KOPT-K1 (cell line): ENCODE measurements at regions not wholly inside any gene's neighbourhood (a gene's known extent, or its start where the extent isn't known, plus 50 kb on each side); places are given as distances from the start of the nearest gene placed in this dataset.

Experiments
- H3K27ac ChIP-seq: fragments of 200-600 bp; sonication (generic); 2 replicates; pipeline ENCODE4 v1.5.1; 2016; ENCODE audit warnings: antibody characterized with exemption, mild to moderate bottlenecking, low read depth, low read length; ENCODE audit not compliant: poor library complexity, severe bottlenecking
- H3K36me3 ChIP-seq: fragments of 200-600 bp; sonication (generic); 2 replicates; pipeline ENCODE4 v1.5.1; 2017; ENCODE audit warnings: antibody characterized with exemption, mild to moderate bottlenecking, low read length, moderate library complexity; ENCODE audit not compliant: insufficient read depth
- H3K9me3 ChIP-seq: fragments of 200-600 bp; sonication (generic); 2 replicates; pipeline ENCODE4 v1.5.1; 2017; ENCODE audit warnings: antibody characterized with exemption, low read length, mild to moderate bottlenecking; ENCODE audit not compliant: insufficient read depth, poor library complexity, severe bottlenecking

DNA sequence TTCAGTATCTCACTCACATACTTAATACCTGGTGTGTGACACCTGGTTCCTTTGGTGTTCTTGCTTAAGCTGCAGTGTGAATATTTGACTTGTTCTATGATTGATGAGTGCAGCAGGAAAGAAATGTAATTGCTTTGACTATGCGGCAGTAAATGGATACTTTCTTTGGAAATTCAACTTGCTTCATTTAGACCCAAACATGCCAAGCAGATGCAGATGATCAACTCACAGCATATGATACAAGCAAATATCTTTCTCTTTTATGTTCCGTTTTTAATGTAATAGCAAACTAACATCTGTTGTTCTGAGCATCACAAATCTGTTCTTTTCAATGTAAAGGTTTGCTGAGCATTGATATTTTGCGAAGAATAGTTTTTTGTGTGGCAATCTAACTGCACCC lies 549.5 kb downstream of the C4orf33 start:
- H3K9me3 ChIP-seq: peaks cover 12% of the 10 kb centered on the region
- H3K27ac ChIP-seq: no peak overlapping the region
- no peaks in the 10 kb centered on the region for H3K36me3 ChIP-seq

DNA sequence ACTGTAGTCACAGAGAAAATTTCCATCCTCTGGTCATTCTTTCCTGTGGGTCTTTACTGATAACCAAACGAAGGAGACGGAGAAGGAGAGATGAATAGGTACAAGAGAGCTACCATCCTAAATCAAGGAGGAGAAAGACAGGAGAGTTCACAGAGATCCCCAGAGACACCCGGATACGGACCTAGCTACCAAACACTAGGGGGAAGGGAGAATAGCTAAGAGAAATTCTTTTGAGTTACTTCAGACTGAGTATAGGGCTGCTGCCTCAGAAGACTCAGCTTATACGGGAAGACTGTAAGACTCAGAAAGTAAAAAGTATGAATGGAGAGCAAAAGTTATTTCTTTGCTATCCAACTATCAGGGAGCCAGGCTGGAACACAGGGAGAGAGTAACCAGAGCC lies 572.1 kb downstream of the C4orf33 start:
- Histone ChIP-seq H3K36me3 (no peaks in the 10 kb centered on the region), H3K27ac (no peak overlapping the region), H3K9me3 (no peaks in the 10 kb centered on the region)

DNA sequence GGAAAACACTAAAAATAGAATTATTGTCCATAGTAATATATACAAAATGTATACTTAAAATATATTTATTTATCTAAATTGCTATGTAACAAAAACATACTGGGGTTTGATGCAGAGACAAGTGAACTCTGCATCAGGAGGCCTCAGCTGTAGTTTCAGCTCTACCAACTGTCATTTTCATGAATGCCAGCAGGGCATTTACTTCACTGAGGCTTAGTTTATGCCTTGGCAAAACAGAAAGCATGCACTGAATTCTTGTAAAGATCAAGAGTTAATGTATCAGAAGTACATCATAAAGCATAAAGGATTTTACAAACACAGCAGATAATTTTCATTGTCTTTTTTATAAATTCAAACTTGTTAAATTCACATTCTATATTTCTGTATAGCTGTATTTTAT lies 577.0 kb downstream of the C4orf33 start:
- Histone ChIP-seq H3K27ac (no peak overlapping the region), H3K9me3 (peaks cover 14% of the 10 kb centered on the region), H3K36me3 (no peaks in the 10 kb centered on the region)

DNA sequence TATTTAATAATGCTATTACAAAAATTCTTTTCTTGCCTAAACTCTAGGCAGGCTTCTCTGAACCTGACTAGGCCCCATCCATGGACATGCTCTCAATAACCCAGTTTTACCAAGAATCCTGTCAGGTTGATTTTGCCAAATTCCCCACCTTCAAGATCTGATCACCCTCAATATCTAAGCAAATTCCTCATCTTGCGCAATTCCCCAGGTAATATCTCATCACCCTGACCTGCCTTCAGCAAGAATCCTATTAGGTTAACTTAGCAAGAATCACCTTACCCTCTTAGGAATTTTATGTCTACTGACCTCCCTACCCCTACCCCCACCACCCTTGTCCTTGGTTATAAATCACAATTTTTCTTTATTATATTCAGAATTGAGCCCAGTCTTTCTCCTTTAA lies 579.1 kb downstream of the C4orf33 start:
- no peaks in the 10 kb centered on the region for H3K36me3 ChIP-seq
- peaks cover 23% of the 10 kb centered on the region for H3K9me3 ChIP-seq
- H3K27ac ChIP-seq: no peak overlapping the region

DNA sequence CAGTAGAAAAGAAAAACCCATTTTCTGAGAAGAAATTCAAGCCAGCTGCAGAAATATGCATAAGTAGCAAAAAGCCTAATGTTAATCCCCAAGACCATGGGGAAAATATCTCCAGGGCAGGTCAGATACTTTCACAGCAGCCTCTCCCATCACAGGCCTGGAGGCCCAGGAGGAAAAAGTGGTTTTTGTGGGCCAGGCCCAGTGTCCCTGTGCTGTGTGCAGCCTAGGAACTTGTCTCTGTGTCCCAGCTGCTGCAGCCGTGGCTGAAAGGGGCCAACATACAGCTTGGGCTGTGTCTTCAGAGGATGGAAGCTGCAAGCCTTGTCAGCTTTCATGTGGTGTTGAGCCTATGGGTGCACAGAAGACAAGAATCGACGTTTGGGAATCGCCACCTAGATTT lies 581.0 kb downstream of the C4orf33 start:
- Histone ChIP-seq H3K36me3 (no peaks in the 10 kb centered on the region), H3K9me3 (peaks cover 23% of the 10 kb centered on the region), H3K27ac (no peak overlapping the region)

DNA sequence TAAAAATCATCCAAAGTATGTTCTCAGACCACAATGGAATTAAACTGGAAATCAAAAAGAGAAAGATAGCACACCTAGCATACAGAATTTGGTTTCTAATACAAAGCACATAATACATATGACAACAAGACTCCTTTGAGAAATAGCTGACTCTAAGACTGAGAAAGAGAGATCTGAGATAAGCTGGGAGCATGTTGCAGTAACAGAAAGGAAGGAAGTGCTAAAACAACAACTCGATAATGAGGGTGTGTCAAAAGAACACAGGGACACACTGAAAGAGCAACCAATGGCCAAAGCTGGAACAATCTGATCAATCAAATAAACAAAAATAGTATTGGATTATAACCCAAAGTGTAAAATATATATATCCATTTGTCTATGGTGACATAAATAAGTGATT lies 586.6 kb downstream of the C4orf33 start:
- peaks cover 13% of the 10 kb centered on the region for H3K9me3 ChIP-seq
- H3K36me3 ChIP-seq: no peaks in the 10 kb centered on the region
- no peak overlapping the region for H3K27ac ChIP-seq

DNA sequence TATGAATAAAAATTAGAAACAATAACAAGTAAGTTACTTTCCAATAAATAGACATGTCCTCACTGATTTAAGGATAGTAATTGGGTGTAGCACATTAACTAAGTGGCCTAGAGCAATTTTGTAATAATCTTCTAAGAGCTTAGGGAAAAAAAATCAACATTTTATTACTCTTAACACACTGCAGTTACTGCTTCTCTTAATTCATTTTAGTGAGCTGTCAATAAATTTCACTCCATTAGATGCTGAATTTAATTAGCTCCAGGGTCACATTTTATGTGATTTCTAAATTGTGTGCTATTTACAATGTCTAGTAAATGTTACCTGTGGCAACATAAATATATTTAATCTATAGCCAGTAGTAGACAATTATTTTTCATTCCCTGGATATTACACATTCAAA lies 612.0 kb downstream of the C4orf33 start:
- no peaks in the 10 kb centered on the region for H3K9me3 ChIP-seq
- no peak overlapping the region for H3K27ac ChIP-seq
- H3K36me3 ChIP-seq: no peaks in the 10 kb centered on the region

DNA sequence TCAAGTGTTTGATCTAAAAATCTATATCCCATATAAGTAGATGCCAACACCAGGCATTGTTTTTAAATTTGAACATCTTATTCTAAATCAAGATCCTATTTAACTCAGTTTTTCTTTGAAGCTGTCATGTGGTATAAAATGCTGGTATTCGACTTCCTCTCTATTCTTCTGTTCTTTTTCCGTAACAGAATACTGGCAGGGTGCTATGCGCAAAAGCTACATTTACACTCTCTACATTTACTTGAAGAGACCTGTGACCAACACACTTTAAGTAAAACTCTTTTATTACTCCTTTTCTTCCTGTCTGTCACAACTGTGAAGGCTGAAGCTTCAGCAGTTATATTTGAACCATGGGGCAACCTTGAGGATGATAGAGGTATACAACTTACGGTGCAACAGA lies 612.8 kb downstream of the C4orf33 start:
- Histone ChIP-seq H3K27ac (no peak overlapping the region), H3K36me3 (no peaks in the 10 kb centered on the region)

DNA sequence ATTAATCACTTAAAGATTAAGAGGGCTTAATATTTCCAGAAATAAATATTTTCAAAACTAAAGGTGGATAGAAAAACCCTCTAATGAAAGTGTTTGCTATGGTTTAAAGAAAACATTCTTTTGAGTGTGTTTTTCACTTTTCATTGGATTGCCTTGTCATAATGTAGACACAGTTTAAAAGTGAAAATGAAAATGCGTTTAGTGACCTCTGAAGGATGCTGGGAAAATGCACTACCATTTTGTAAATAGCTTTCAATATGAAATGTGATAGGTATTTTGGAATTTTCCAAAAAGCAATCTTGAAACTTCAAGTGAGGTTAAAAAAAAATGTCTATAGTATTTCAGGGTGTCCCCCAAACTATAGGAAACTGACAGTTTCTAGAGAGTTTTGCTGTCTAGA lies 642.2 kb downstream of the C4orf33 start:
- no peaks in the 10 kb centered on the region for H3K36me3 ChIP-seq
- no peaks in the 10 kb centered on the region for H3K9me3 ChIP-seq

More for the DNA sequence above, 612.8 kb downstream of the C4orf33 start:
- H3K9me3 ChIP-seq: no peaks in the 10 kb centered on the region

DNA sequence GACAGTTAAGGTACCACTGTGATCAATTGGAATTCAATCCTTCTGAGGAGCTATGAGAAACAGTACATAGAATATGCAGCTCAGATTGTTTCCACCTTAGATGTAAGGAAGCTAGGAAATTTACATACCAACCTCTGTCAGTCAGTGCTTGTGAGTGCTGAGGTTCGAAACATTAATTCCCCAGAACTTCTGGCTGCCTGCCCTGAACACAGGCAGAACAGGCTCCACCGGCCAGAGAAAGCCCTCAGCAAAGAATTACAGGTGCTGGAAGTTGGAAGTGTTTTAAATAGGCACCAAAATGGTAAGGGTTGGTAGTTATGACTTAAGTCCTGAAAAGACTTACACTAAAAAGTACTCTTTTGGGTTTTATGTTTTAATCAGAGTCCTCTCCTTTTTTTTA lies 651.8 kb downstream of the C4orf33 start:
- H3K36me3 ChIP-seq: no peaks in the 10 kb centered on the region
- H3K27ac ChIP-seq: no peak overlapping the region
- peaks cover 3% of the 10 kb centered on the region for H3K9me3 ChIP-seq

More for the DNA sequence above, 642.2 kb downstream of the C4orf33 start:
- H3K27ac ChIP-seq: no peak overlapping the region

DNA sequence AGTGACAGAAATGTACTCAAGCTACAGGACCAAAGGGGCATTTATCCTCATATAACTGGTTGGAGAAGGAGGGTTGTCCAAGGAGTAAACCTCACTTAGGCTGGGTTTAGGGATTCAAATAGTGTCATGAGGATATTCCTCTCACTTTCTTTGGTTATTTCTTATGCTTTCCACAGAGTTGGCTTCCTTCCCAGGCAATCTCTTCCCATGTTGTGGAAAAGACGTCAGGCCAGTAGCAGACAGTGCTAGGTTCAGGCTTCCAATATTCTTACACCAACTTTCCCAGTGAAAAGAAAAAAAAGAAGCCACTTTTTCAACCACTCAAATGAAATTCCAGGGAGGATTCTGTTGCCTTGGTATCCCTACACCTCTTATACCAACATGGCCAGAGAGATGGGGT lies 653.0 kb downstream of the C4orf33 start:
- H3K36me3 ChIP-seq: no peaks in the 10 kb centered on the region
- no peak overlapping the region for H3K27ac ChIP-seq
- peaks cover 3% of the 10 kb centered on the region for H3K9me3 ChIP-seq

DNA sequence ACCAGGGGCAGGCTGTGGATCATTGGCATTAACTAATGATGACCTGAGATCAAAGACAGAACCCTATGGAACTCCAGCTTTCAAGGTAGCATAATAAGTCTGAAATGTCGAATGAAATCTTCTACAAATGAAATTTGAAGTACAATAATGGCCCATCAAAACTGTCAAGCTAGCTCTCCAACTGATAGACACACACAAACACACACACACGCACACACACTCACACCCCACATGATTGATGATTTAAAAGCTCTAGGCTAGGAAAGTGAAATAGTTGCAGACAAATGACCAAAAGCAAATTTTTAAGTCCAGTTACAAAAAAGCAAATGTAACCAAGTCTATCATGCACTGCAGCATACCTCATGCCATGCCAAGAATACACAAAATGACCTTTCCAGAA lies 655.7 kb downstream of the C4orf33 start:
- no peaks in the 10 kb centered on the region for H3K9me3 ChIP-seq
- no peaks in the 10 kb centered on the region for H3K36me3 ChIP-seq
- H3K27ac ChIP-seq: no peak overlapping the region

DNA sequence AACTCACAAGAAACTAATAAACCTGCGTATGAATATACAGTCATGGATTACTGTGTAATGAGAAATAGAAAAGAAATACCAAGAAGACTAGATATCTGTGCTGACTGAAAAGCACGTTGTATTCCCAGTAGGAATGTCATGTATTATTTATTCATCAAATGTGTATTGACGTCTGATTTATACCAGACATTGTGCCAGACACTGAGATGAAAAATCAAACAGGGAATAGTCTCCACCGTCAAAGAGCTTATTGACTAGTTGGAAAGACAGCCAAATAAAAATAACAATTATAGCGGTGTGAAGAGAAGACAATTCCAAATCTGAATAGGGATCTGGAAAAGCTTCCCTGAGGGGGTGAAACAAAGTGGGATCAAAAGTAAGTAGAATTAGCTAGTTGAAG lies 687.6 kb downstream of the C4orf33 start:
- Histone ChIP-seq H3K9me3 (no peaks in the 10 kb centered on the region), H3K36me3 (no peaks in the 10 kb centered on the region), H3K27ac (no peak overlapping the region)

DNA sequence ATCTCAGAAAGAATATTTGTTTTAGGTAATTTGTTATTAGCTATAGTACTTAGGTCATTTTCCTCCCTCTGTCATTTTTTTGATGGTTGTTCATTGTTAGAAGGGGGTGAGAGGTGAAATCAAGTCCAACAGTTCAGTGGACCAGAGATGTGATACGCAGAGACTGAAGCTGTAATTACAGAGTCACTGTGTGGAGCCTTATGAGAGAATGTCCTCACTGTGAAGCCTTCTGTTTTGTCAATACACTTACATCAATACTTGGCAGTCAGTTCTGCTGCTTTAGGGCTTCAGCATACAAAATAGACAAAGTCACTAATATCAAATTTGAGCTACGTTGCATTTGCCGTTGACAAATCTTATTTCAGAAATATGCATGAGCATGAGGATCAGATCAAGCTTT lies 692.5 kb downstream of the C4orf33 start:
- Histone ChIP-seq H3K9me3 (no peaks in the 10 kb centered on the region), H3K36me3 (no peaks in the 10 kb centered on the region), H3K27ac (no peak overlapping the region)

DNA sequence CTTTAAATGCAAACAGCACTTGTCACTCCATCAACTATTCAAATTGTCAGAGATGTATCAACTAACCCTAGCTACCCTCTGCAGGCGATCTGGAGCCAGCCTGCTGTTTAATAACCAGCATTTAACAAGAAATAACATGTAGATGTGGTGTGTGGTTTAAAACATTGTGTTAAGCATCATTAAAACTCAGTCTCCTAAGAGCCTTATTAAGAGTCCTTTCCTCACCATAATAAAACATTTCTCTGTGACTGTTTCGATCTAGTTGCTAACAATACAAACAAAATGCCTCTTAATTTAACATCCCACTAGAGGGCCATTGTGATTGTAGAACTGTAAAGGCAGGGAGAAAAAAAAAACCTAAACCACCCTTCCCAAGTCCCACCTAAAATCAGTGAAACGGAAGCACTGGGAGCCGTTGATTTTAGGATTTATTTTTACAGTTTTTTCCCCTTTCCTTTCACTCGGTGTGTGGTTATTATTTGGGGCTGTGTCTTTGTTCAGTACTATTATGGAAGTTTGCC lies 708.6 kb downstream of the C4orf33 start:
- Histone ChIP-seq H3K9me3 (no peaks in the 10 kb centered on the region), H3K27ac (no peak overlapping the region), H3K36me3 (no peaks in the 10 kb centered on the region)

DNA sequence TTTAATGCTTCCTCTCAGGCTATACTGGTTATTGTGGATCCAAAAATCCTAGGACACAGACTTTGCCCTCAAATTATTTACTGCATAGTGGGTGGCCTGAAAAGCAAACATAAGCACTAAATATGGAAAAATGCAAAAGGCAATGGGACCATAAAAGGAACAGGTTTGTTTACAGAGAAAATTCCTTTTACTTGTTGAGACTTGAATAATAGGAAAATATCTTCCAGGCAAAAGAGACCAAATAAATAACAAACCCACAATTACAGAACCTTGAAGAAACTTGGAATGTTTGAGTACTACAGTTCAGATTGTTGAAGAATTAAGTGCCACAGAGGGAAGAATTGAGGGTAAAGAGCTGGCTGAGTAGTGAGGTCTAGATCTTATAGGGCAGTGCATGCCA lies 711.0 kb downstream of the C4orf33 start:
- H3K27ac ChIP-seq: no peak overlapping the region
- H3K36me3 ChIP-seq: no peaks in the 10 kb centered on the region
- no peaks in the 10 kb centered on the region for H3K9me3 ChIP-seq

DNA sequence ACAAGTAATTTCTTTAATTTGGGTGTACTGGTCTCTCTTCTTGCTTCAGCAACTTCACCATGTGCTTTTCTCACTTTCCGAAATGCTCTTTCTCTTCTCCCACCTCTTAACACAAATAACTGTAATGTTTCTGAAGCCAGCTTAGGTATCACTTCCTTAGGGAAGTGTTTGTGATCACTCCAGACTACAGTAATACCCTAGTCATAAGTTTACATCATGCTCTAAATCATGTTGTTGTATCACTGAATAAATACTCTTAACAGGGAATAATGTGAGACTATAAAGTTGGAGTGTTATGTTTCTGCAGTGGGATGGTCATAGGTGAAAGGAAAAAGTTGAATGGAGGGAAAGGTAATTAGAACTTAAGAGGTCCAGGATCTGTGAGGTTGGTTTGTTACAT lies 712.3 kb downstream of the C4orf33 start:
- H3K36me3 ChIP-seq: no peaks in the 10 kb centered on the region
- no peaks in the 10 kb centered on the region for H3K9me3 ChIP-seq
- H3K27ac ChIP-seq: no peak overlapping the region
